ENCODE measurements at regions not wholly inside any gene's neighbourhood (a gene's known extent, or its start where the extent isn't known, plus 50 kb on each side); places are given as distances from the start of the nearest gene placed in this dataset.
"Not testable (repeated sequence)": the region's sequence is repeated elsewhere in the genome, so short reads cannot be mapped to it uniquely, and the experiment has no call there.

DNA sequence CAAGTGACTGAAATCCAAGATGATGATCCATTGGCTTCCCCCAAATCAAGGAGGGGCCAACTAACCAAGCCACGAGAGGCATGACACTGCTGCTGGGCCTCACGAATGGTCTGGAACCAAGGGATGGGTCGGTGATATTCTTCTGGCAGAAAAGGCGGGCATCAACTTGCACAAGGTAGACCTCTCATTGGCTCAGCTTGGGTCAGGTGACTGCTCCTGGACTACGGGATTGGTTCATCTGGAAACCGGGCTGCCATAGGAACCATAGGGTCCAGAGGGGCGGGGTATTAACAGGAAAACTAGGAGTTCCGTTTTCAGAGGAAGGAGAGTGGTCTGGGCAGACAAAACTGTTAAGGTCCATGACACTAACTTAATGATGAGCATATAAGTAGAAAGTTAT lies 100.9 kb downstream of the TFAP2C start:
- intact Hi-C loops (cut with DNase I) = no loop called here
- H3K4me1 ChIP-seq = no peaks in the 10 kb centered on the region
- no peak for TF ChIP-seq CTCF (IDR thresholded peaks at IDR 0.05)
- no peaks in the 10 kb centered on the region for H3K36me3 ChIP-seq
- no peaks in the 10 kb centered on the region for H3K9me3 ChIP-seq
- DNase-seq (no peak), ATAC-seq (no peak)
- H3K27me3 ChIP-seq = peaks cover 4% of the 10 kb centered on the region
- H3K27ac ChIP-seq = no peak overlapping the region
- H3K4me3 ChIP-seq = no peak overlapping the region

DNA sequence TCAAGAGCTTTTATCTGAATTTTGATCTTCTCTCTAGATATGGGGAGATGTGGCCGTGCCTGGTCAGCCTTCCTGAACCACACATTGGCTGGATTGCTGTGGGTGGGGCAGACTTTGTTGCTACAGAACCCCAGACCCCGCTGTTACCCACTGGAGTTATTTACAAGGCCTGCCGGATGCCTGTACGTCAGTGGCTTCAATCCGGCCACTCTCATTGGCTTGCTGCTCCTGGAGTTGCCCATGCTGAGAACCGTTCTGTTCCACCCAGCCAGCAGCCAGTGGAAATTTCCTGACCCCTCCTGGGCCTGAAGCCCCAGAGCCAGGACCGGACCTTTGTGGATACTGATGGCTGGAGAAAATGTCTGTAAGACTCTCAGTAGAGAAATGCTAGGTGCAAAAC lies 101.9 kb downstream of the TFAP2C start:
- ATAC-seq (no peak), DNase-seq (no peak)
- Histone ChIP-seq H3K4me1 (no peaks in the 10 kb centered on the region), H3K4me3 (no peak overlapping the region), H3K9me3 (no peaks in the 10 kb centered on the region), H3K27me3 (peaks cover 6% of the 10 kb centered on the region), H3K27ac (no peak overlapping the region), H3K36me3 (no peaks in the 10 kb centered on the region)
- TF ChIP-seq CTCF (IDR thresholded peaks at IDR 0.05) = no peak
- intact Hi-C loops (cut with DNase I) = no loop called here

- TF ChIP-seq CTCF (IDR thresholded peaks at IDR 0.05) = no peak
- H3K4me1 ChIP-seq = no peaks in the 10 kb centered on the region
- no peak overlapping the region for H3K4me3 ChIP-seq
- H3K27ac ChIP-seq = no peak overlapping the region
- H3K36me3 ChIP-seq = no peaks in the 10 kb centered on the region
- DNase-seq (no peak), ATAC-seq (no peak)
- H3K27me3 ChIP-seq = peaks cover 4% of the 10 kb centered on the region
- H3K9me3 ChIP-seq = no peaks in the 10 kb centered on the region
- intact Hi-C loops (cut with DNase I) = no loop called here
These were observed 102.4 kb downstream of the TFAP2C start for GRCh38 chr20:56731476-56731875.

DNA sequence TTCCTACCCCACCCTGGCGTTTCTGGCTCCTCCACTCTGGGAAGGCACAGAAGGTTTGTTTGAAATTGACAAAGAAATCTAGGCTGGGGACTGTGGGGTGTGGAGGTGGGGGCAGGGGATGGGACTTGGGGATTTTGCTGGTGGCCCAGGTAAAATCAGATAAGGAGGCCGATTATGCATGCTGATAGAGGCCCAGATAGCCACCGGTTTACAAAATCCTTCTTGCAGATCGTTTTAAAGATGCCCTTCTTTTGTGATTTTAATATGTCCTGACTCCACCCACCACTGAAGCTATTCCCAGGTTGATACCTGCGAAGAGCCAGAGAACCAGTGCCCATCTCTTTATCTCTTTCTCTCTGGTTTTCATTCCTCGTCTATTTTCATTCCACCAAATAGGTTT lies 104.9 kb downstream of the TFAP2C start:
- TF ChIP-seq CTCF (IDR thresholded peaks at IDR 0.05) = no peak
- ATAC-seq (no peak), DNase-seq (no peak)
- no peaks in the 10 kb centered on the region for H3K9me3 ChIP-seq
- peaks cover 4% of the 10 kb centered on the region for H3K27me3 ChIP-seq
- intact Hi-C loops (cut with DNase I) = no loop called here
- H3K27ac ChIP-seq = no peak overlapping the region
- no peak overlapping the region for H3K4me3 ChIP-seq
- H3K36me3 ChIP-seq = no peaks in the 10 kb centered on the region
- H3K4me1 ChIP-seq = no peaks in the 10 kb centered on the region

DNA sequence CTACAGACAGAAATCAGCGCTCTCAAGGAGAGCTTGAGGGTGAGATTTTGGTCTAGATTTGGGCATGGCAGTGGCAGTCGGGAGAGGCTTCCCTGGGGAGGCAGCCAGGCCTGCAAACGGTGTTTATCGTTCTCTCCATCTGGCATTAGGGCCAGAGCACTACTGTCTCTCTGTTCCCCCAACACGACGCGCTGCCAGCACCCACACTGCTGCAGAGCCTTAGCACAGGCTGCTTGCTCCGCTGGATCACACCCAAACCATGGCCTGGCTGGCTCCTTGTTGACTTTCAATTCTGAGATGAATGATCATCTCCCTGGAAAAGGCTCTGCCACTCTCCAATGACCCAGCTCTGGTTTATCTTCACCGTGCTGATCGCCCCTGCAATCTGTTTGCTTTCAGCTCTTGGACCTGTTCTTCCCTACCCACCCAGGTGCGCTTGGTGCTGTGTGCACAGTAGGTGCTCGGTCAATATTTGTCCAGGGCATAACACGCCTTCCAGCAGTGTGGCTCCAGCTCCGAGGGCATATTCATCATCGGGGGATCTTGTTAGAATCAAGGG lies 106.1 kb downstream of the TFAP2C start:
- Histone ChIP-seq H3K36me3 (no peaks in the 10 kb centered on the region), H3K4me1 (no peaks in the 10 kb centered on the region), H3K4me3 (no peak overlapping the region), H3K27me3 (peaks cover 4% of the 10 kb centered on the region), H3K9me3 (no peaks in the 10 kb centered on the region), H3K27ac (no peak overlapping the region)
- ATAC-seq (no peak), DNase-seq (no peak)
- no peak for TF ChIP-seq CTCF (IDR thresholded peaks at IDR 0.05)
- intact Hi-C loops (cut with DNase I) = no loop called here

GRCh38 chr20:56736285-56736857 lies 107.3 kb downstream of the TFAP2C start:
- H3K4me3 ChIP-seq = no peak overlapping the region
- H3K36me3 ChIP-seq = no peaks in the 10 kb centered on the region
- DNase-seq = no peak
- H3K27me3 ChIP-seq = peaks cover 4% of the 10 kb centered on the region
- no peaks in the 10 kb centered on the region for H3K9me3 ChIP-seq
- intact Hi-C loops (cut with DNase I) = no loop called here
- ATAC-seq = no peak
- no peaks in the 10 kb centered on the region for H3K4me1 ChIP-seq
- no peak for TF ChIP-seq CTCF (IDR thresholded peaks at IDR 0.05)
- no peak overlapping the region for H3K27ac ChIP-seq

GRCh38 chr20:56744325-56744821 lies 115.3 kb downstream of the TFAP2C start:
- DNase-seq; H3K4me3 ChIP-seq; H3K36me3 ChIP-seq; H3K9me3 ChIP-seq; H3K27me3 ChIP-seq; intact Hi-C loops (cut with DNase I); H3K27ac ChIP-seq; ATAC-seq; H3K4me1 ChIP-seq: not testable (repeated sequence)

Measured in upper lobe of right lung (tissue), 1 donor.